Psoas muscle (tissue), 7 donors: ENCODE measurements at regions not wholly inside any gene's neighbourhood (a gene's known extent, or its start where the extent isn't known, plus 50 kb on each side); places are given as distances from the start of the nearest gene placed in this dataset.
"Not testable (repeated sequence)": the region's sequence is repeated elsewhere in the genome, so short reads cannot be mapped to it uniquely, and the experiment has no call there.

Source experiments
- ATAC-seq, 4 donors: fragments of 200-7000 bp; cut with Tn5 transposase; one replicate each; pipeline ENCODE4 v1.9.1; 2020; ENCODE audit warnings: moderate library complexity in 3 of 4, mild to moderate bottlenecking in 2 of 4
- DNase-seq, 2 donors: peaks; one replicate each; pipeline ENCODE4 v3.0.0-alpha.2; 2020
- H3K27ac ChIP-seq: fragments of 200-600 bp; one replicate; pipeline ENCODE4 v1.8.0; 2022
- H3K27me3 ChIP-seq, 3 donors: fragments of 200-600 bp in 1 of 3; one replicate each; pipeline versions ENCODE4 v1.6.1 to v1.8.0; 2013 to 2022; ENCODE audit warnings: low read length in 2 of 3, mild to moderate bottlenecking in 2 of 3, moderate library complexity in 1 of 3; ENCODE audit not compliant: insufficient read depth in 3 of 3
- H3K36me3 ChIP-seq, 2 donors: fragments of 200-600 bp in 1 of 2; one replicate each; pipeline versions ENCODE4 v1.6.1 to v1.8.0; 2013 to 2022; ENCODE audit warnings: low read depth in 1 of 2, mild to moderate bottlenecking in 1 of 2, moderate library complexity in 1 of 2; ENCODE audit not compliant: insufficient read depth in 1 of 2
- H3K4me1 ChIP-seq: fragments of 200-600 bp; one replicate; pipeline ENCODE4 v1.8.0; 2022
- H3K4me3 ChIP-seq: fragments of 200-600 bp; one replicate; pipeline ENCODE4 v1.8.0; 2022; ENCODE audit warnings: mild to moderate bottlenecking
- H3K9me3 ChIP-seq: fragments of 200-600 bp; one replicate; pipeline ENCODE4 v1.8.0; 2022
- WGBS, 3 donors: extraction: QIAGEN DNeasy Blood & Tissue Kit; methylation state at CpG; one replicate each; pipeline versions ENCODE4 v1.1.6 to v1.1.7; 2013; 5-methylcytosine and 5-hydroxymethylcytosine counted together
- intact Hi-C, 2 donors: fragments of 100-400 bp; cut with DNase I; formaldehyde crosslinking; loops; one replicate each; pipeline versions ENCODE4 v1.11.0 to v1.14.2; 2022
- TF ChIP-seq, protein P1 (sequence below): fragments of 200-600 bp; IDR thresholded peaks from one replicate; pipeline ENCODE4 v1.8.0; 2022; ENCODE audit warnings: antibody characterized with exemption
- donor health status: healthy with polysubstance abuse.
- donor health status: DM: no; HTN: no; CAD: no; lungs with moderate emphysema.
- donor health status: Bipolar disorder and iron deficiency.
- donor health status: healthy.
- donor health status: DM: yes; HTN: yes; CAD: no.
- donor health status: DM: no; HTN: no; CAD: no.
- donor health status: DM: yes; HTN: yes; CAD: no.

DNA sequence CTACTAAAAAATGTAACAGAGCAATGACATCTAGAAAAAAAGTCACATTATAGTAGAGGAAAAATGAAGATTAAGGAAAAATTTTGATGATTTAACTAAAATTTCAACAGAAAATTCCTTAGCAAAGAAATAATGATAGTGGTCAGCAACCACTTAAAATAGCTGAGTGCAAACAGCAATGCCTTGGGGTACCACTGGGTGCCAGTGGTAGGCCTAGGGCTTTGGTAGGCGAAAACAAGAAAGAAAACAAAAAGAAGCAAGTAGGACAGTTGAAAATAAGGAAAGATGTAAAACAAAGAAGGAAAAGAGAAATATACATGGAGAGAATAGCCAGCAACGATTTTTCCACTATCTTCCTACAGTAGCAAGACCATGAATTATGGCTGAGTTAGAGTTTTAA, 313.5 kb upstream of the IRS4 start:
- no peaks in the 10 kb centered on the region for H3K4me1 ChIP-seq
- no peaks in the 10 kb centered on the region for H3K36me3 ChIP-seq
- no peak overlapping the region for H3K4me3 ChIP-seq
- TF ChIP-seq, protein P1, sequence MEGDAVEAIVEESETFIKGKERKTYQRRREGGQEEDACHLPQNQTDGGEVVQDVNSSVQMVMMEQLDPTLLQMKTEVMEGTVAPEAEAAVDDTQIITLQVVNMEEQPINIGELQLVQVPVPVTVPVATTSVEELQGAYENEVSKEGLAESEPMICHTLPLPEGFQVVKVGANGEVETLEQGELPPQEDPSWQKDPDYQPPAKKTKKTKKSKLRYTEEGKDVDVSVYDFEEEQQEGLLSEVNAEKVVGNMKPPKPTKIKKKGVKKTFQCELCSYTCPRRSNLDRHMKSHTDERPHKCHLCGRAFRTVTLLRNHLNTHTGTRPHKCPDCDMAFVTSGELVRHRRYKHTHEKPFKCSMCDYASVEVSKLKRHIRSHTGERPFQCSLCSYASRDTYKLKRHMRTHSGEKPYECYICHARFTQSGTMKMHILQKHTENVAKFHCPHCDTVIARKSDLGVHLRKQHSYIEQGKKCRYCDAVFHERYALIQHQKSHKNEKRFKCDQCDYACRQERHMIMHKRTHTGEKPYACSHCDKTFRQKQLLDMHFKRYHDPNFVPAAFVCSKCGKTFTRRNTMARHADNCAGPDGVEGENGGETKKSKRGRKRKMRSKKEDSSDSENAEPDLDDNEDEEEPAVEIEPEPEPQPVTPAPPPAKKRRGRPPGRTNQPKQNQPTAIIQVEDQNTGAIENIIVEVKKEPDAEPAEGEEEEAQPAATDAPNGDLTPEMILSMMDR = no peak
- H3K27me3 ChIP-seq = no peaks in the 10 kb centered on the region
- H3K9me3 ChIP-seq = no peaks in the 10 kb centered on the region
- intact Hi-C loops = no loop called here
- H3K27ac ChIP-seq = no peak overlapping the region
- ATAC-seq (no peak), DNase-seq (no peak)
- 27 to 49% (median 37%) methylated on average over 2 of the region's 2 CpGs for WGBS, 3 donors

DNA sequence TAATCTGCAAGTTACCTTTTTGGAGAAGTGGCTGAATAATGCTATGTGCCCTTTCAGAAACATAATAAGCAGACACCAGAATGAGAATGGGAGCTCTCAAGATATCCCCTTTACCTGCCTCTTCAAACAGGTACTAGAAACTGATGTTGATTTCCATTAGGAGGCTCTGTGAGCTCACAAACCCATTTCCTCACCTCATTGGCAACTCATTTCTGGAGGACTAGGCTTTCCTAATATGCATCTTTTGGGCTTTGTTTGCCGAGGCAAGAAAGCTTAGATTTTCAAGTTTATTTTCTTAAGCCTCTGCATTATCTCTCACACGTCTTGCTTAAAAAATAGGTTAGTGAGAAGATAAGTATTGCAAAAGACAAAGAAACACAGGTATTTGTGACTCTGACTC, 313.1 kb upstream of the IRS4 start:
- WGBS, 3 donors = 52 to 54% (median 52%) methylated on average over 2 of the region's 2 CpGs

DNA sequence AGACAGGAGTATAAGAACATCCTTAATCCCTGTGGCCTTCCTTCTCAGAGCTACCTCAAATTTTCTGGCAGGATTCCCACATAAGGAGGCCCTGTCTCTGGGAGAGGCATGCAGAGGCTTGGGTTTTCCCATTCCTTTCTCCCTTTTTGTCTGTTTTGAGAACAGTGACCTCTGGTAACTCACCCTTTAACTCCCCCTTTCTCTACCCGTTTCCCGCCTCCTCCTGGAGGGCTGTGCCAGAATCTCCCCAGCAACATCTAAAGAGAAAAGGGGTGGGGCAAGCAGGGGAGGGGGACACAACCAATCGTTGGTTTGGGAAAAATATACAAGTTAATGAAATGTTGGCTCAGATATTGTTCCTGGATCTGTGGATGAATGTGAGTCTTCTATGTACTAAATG, 303.7 kb upstream of the IRS4 start:
- H3K4me3 ChIP-seq = no peak overlapping the region
- no peaks in the 10 kb centered on the region for H3K4me1 ChIP-seq
- H3K27ac ChIP-seq = no peak overlapping the region
- intact Hi-C loops = no loop called here
- TF ChIP-seq, protein P1 = no peak
- H3K36me3 ChIP-seq = no peaks in the 10 kb centered on the region
- DNase-seq = no peak
- WGBS, 3 donors = 17 to 40% (median 21%) methylated on average over 3 of the region's 3 CpGs
- no peaks in the 10 kb centered on the region for H3K27me3 ChIP-seq
- no peak for ATAC-seq
- H3K9me3 ChIP-seq = no peaks in the 10 kb centered on the region

More for the DNA sequence above, 313.1 kb upstream of the IRS4 start:
- Histone ChIP-seq H3K4me1 (no peaks in the 10 kb centered on the region), H3K4me3 (no peak overlapping the region), H3K36me3 (no peaks in the 10 kb centered on the region), H3K27ac (no peak overlapping the region), H3K9me3 (no peaks in the 10 kb centered on the region), H3K27me3 (no peaks in the 10 kb centered on the region)
- ATAC-seq = no peak
- DNase-seq = no peak
- intact Hi-C loops = no loop called here
- TF ChIP-seq, protein P1 = no peak

DNA sequence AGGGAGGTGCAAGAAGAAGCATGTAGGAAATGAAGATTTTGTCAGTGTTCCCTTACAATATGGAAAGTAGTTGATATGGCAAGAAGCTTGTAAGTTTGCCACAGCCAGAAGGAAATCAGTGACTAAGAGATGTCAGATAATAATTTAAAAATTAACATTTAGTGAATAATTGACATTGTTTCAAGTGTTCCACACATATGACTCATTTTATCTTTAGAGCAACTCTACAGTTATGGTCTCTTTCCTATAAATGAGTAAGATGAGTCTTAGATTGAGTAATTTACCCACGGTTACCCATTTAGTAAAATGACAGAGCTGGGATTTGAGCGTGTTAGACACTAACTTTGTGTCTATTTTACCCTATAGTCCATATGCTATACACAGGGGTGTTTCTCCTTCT, 300.3 kb upstream of the IRS4 start:
- WGBS, 3 donors = 54 to 77% (median 70%) methylated on average over 2 of the region's 2 CpGs
- no peaks in the 10 kb centered on the region for H3K36me3 ChIP-seq
- intact Hi-C loops = no loop called here
- DNase-seq = no peak
- no peak overlapping the region for H3K4me3 ChIP-seq
- no peak overlapping the region for H3K27ac ChIP-seq
- ATAC-seq = no peak
- TF ChIP-seq, protein P1 = no peak
- H3K4me1 ChIP-seq = no peaks in the 10 kb centered on the region
- no peaks in the 10 kb centered on the region for H3K9me3 ChIP-seq
- no peaks in the 10 kb centered on the region for H3K27me3 ChIP-seq

DNA sequence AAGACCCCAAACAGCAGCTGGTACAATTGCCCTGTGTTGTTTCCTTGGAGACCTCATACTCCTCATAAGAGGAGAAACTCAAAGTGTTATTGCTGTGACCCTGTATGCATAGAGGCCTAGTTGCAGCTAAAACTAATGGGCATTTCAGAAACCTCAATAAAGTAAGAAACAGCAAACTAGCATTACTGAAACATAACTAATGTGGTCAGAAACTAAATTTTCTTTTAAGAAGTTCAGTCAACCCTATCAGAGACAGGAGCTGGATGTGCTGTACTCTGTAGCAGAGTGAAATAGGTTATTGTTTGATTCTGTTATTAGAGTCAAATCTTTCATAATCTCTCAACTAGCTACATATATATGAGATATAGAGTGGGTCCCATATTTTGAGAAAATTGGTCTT, 257.5 kb upstream of the IRS4 start:
- no peaks in the 10 kb centered on the region for H3K27me3 ChIP-seq
- no peak for ATAC-seq
- intact Hi-C loops = no loop called here

DNA sequence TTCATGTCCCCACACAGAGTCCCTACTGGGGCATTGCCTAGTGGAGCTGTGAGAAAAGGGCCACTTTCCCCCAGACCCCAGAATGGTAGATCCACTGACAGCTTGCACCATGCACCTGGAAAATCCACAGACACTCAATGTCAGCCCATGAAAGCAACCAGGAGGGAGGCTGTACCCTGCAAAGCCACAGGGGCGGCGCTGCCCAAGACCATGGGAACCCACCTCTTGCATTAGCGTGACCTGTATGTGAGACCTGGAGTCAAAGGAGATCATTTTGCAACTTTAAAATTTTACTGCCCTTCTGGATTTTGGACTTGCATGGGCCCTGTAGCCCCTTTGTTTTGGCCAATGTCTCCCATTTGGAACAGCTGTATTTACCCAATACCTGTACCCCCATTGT, 236.5 kb upstream of the IRS4 start:
- ATAC-seq, H3K9me3 ChIP-seq, H3K27ac ChIP-seq, DNase-seq, H3K36me3 ChIP-seq, H3K27me3 ChIP-seq, H3K4me3 ChIP-seq, intact Hi-C loops, H3K4me1 ChIP-seq: not testable (repeated sequence)
- WGBS, 3 donors = 90 to 93% (median 90%) methylated on average over 2 to 3 of the region's 3 CpGs

More for the DNA sequence above, 257.5 kb upstream of the IRS4 start:
- Histone ChIP-seq H3K36me3 (no peaks in the 10 kb centered on the region), H3K27ac (no peak overlapping the region), H3K4me1 (no peaks in the 10 kb centered on the region), H3K9me3 (no peaks in the 10 kb centered on the region), H3K4me3 (no peak overlapping the region)
- DNase-seq = no peak
- TF ChIP-seq, protein P1 = no peak
